GM23338 (cell line): ENCODE measurements at regions not wholly inside any gene's neighbourhood (a gene's known extent, or its start where the extent isn't known, plus 50 kb on each side); places are given as distances from the start of the nearest gene placed in this dataset.

Experiments used
- ATAC-seq: fragments of 200-7000 bp; cut with Tn5 transposase; 3 replicates; pipeline ENCODE4 v1.9.1; 2020
- DNase-seq: peaks from one replicate; pipeline ENCODE4 v3.0.0-alpha.2; 2015; ENCODE audit warnings: low spot score
- H2AFZ ChIP-seq: fragments of 200-600 bp; sonication (generic); 2 replicates; pipeline ENCODE4 v1.8.0; 2016; ENCODE audit warnings: antibody characterized with exemption, mild to moderate bottlenecking, moderate library complexity
- H3F3A ChIP-seq: fragments of 200-600 bp; sonication (generic); replicated peaks from 2 replicates; pipeline ENCODE4 v1.8.0; 2017; ENCODE audit warnings: antibody characterized with exemption, mixed run types, low read depth
- H3K27ac ChIP-seq: fragments of 200-600 bp; sonication (generic); 2 replicates; pipeline ENCODE4 v1.6.1; 2016; ENCODE audit warnings: low read depth
- H3K27me3 ChIP-seq: fragments of 200-600 bp; sonication (generic); 2 replicates; pipeline ENCODE4 v1.8.0; 2016; ENCODE audit warnings: mild to moderate bottlenecking, mixed run types, moderate library complexity; ENCODE audit not compliant: insufficient read depth
- H3K36me3 ChIP-seq: fragments of 200-600 bp; sonication (generic); 2 replicates; pipeline ENCODE4 v1.8.0; 2016; ENCODE audit warnings: mild to moderate bottlenecking; ENCODE audit not compliant: insufficient read depth
- H3K4me1 ChIP-seq: fragments of 200-600 bp; sonication (generic); 2 replicates; pipeline ENCODE4 v1.8.0; 2016; ENCODE audit warnings: mild to moderate bottlenecking, moderate library complexity; ENCODE audit not compliant: insufficient read depth
- H3K4me2 ChIP-seq: fragments of 200-600 bp; sonication (generic); 2 replicates; pipeline ENCODE4 v1.7.1; 2017; ENCODE audit warnings: mixed run types
- H3K4me3 ChIP-seq: fragments of 200-600 bp; sonication (generic); 2 replicates; pipeline ENCODE4 v1.6.1; 2016; ENCODE audit warnings: mixed run types
- H3K79me2 ChIP-seq: fragments of 200-600 bp; sonication (generic); replicated peaks from 2 replicates; pipeline ENCODE4 v1.8.0; 2017; ENCODE audit warnings: mild to moderate bottlenecking; ENCODE audit not compliant: insufficient read depth
- H3K9me2 ChIP-seq: fragments of 200-600 bp; sonication (generic); 2 replicates; pipeline ENCODE4 v1.8.0; 2017; ENCODE audit not compliant: insufficient read depth
- H4K20me1 ChIP-seq: fragments of 200-600 bp; sonication (generic); replicated peaks from 2 replicates; pipeline ENCODE4 v1.8.0; 2017; ENCODE audit warnings: mild to moderate bottlenecking; ENCODE audit not compliant: insufficient read depth
- H3K27ac Mint-ChIP-seq: 2 replicates; pipeline ENCODE4 v1.8.0; 2020; ENCODE audit warnings: inconsistent platforms, mild to moderate bottlenecking, moderate library complexity, mixed read lengths
- H3K27me3 Mint-ChIP-seq: 3 replicates; pipeline ENCODE4 v1.8.0; 2022; ENCODE audit warnings: low read depth, mild to moderate bottlenecking, moderate library complexity, mixed read lengths, inconsistent platforms; ENCODE audit not compliant: insufficient read depth, poor library complexity
- H3K36me3 Mint-ChIP-seq: 3 replicates; pipeline ENCODE4 v1.8.0; 2021; ENCODE audit warnings: low read depth, mild to moderate bottlenecking, inconsistent platforms, moderate library complexity, mixed read lengths
- H3K4me1 Mint-ChIP-seq: 3 replicates; pipeline ENCODE4 v1.8.0; 2020; ENCODE audit warnings: mild to moderate bottlenecking, inconsistent platforms, mixed read lengths
- H3K4me3 Mint-ChIP-seq: 3 replicates; pipeline ENCODE4 v1.8.0; 2021; ENCODE audit warnings: moderate library complexity, mild to moderate bottlenecking, inconsistent platforms, mixed read lengths
- H3K9me3 Mint-ChIP-seq: 3 replicates; pipeline ENCODE4 v1.8.0; 2020; ENCODE audit warnings: moderate library complexity, mild to moderate bottlenecking, inconsistent platforms, mixed read lengths
- EZH2 ChIP-seq: fragments of 200-600 bp; sonication (generic); IDR thresholded peaks from one replicate; pipeline ENCODE4 v1.8.0; 2017; ENCODE audit warnings: antibody characterized with exemption, mild to moderate bottlenecking, low read depth; ENCODE audit not compliant: unreplicated experiment
- EZH2phosphoT487 ChIP-seq: fragments of 200-600 bp; sonication (generic); IDR thresholded peaks from one replicate; pipeline ENCODE4 v1.8.1; 2018; ENCODE audit warnings: antibody characterized with exemption; ENCODE audit not compliant: unreplicated experiment
- NANOG ChIP-seq: IDR thresholded peaks from 2 replicates; pipeline ENCODE4 v1.6.1; 2016; ENCODE audit warnings: antibody characterized with exemption, borderline replicate concordance
- STAT1 ChIP-seq: IDR thresholded peaks from one replicate; pipeline ENCODE4 v1.6.1; 2016; ENCODE audit warnings: antibody characterized with exemption; ENCODE audit not compliant: unreplicated experiment
- ZNF114 ChIP-seq: fragments of 250-450 bp; sonication (Bioruptor Pico); IDR thresholded peaks from 2 replicates; pipeline ENCODE4 v1.5.0; 2020; ENCODE audit warnings: mild to moderate bottlenecking, moderate library complexity
- ZNF331 ChIP-seq: fragments of 250-450 bp; sonication (Bioruptor Pico); IDR thresholded peaks from 2 replicates; pipeline ENCODE4 v1.5.0; 2020; ENCODE audit warnings: low read depth, mild to moderate bottlenecking, moderate library complexity
- TF ChIP-seq, protein P1 (sequence below): IDR thresholded peaks from 2 replicates; pipeline ENCODE4 v1.6.1; 2016; ENCODE audit warnings: antibody characterized with exemption
- TF ChIP-seq, protein P2 (sequence below): fragments of 250-450 bp; sonication (Bioruptor Pico); IDR thresholded peaks from 2 replicates; pipeline ENCODE4 v1.5.0; 2020; ENCODE audit warnings: mild to moderate bottlenecking, moderate library complexity

DNA sequence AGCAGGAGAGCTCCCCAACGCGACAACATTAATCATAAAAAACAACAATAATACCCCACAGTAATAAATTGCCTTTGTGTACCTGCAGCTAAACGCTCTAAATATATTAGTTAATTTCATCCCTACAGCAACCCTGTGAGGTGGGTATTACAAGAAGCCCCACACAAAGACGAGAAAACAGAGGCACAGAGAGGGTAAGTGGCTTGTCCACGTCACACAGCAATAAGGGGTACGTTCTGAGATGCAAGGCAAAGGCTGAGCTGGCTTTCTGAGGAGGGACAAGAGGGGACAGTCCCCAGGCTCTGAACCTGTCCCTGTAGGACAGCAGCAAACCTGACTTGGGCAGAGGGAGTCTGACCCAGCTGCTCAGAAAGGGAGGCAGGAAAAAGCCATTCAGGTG lies 78.2 kb downstream of the NCOR2 start:
- no peak overlapping the region for H3K27ac Mint-ChIP-seq
- H3K9me3 Mint-ChIP-seq = no peaks in the 10 kb centered on the region; the same call in 2 of the 3 replicates
- Histone ChIP-seq H3K4me3 (no peak overlapping the region), H3K9me2 (no peaks in the 10 kb centered on the region), H3K27me3 (no peaks in the 10 kb centered on the region), H3K4me2 (no peak overlapping the region), H2AFZ (no peak overlapping the region), H3K27ac (no peak overlapping the region), H3F3A (no peaks in the 10 kb centered on the region), H4K20me1 (peaks cover 53% of the 10 kb centered on the region), H3K4me1 (0 out of 2 replicates have a peak, but pooled peaks cover 3% of the 10 kb centered on the region), H3K36me3 (no peaks in the 10 kb centered on the region), H3K79me2 (peaks cover 82% of the 10 kb centered on the region)
- no peak overlapping the region for H3K4me3 Mint-ChIP-seq
- TF ChIP-seq STAT1 (no peak), NANOG (no peak), ZNF114 (CRISPR knock-in tag) (no peak), ZNF331 (CRISPR knock-in tag) (no peak), EZH2 (no peak), EZH2phosphoT487 (no peak)
- TF ChIP-seq, protein P1, sequence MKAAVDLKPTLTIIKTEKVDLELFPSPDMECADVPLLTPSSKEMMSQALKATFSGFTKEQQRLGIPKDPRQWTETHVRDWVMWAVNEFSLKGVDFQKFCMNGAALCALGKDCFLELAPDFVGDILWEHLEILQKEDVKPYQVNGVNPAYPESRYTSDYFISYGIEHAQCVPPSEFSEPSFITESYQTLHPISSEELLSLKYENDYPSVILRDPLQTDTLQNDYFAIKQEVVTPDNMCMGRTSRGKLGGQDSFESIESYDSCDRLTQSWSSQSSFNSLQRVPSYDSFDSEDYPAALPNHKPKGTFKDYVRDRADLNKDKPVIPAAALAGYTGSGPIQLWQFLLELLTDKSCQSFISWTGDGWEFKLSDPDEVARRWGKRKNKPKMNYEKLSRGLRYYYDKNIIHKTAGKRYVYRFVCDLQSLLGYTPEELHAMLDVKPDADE = no peak
- TF ChIP-seq, protein P2, sequence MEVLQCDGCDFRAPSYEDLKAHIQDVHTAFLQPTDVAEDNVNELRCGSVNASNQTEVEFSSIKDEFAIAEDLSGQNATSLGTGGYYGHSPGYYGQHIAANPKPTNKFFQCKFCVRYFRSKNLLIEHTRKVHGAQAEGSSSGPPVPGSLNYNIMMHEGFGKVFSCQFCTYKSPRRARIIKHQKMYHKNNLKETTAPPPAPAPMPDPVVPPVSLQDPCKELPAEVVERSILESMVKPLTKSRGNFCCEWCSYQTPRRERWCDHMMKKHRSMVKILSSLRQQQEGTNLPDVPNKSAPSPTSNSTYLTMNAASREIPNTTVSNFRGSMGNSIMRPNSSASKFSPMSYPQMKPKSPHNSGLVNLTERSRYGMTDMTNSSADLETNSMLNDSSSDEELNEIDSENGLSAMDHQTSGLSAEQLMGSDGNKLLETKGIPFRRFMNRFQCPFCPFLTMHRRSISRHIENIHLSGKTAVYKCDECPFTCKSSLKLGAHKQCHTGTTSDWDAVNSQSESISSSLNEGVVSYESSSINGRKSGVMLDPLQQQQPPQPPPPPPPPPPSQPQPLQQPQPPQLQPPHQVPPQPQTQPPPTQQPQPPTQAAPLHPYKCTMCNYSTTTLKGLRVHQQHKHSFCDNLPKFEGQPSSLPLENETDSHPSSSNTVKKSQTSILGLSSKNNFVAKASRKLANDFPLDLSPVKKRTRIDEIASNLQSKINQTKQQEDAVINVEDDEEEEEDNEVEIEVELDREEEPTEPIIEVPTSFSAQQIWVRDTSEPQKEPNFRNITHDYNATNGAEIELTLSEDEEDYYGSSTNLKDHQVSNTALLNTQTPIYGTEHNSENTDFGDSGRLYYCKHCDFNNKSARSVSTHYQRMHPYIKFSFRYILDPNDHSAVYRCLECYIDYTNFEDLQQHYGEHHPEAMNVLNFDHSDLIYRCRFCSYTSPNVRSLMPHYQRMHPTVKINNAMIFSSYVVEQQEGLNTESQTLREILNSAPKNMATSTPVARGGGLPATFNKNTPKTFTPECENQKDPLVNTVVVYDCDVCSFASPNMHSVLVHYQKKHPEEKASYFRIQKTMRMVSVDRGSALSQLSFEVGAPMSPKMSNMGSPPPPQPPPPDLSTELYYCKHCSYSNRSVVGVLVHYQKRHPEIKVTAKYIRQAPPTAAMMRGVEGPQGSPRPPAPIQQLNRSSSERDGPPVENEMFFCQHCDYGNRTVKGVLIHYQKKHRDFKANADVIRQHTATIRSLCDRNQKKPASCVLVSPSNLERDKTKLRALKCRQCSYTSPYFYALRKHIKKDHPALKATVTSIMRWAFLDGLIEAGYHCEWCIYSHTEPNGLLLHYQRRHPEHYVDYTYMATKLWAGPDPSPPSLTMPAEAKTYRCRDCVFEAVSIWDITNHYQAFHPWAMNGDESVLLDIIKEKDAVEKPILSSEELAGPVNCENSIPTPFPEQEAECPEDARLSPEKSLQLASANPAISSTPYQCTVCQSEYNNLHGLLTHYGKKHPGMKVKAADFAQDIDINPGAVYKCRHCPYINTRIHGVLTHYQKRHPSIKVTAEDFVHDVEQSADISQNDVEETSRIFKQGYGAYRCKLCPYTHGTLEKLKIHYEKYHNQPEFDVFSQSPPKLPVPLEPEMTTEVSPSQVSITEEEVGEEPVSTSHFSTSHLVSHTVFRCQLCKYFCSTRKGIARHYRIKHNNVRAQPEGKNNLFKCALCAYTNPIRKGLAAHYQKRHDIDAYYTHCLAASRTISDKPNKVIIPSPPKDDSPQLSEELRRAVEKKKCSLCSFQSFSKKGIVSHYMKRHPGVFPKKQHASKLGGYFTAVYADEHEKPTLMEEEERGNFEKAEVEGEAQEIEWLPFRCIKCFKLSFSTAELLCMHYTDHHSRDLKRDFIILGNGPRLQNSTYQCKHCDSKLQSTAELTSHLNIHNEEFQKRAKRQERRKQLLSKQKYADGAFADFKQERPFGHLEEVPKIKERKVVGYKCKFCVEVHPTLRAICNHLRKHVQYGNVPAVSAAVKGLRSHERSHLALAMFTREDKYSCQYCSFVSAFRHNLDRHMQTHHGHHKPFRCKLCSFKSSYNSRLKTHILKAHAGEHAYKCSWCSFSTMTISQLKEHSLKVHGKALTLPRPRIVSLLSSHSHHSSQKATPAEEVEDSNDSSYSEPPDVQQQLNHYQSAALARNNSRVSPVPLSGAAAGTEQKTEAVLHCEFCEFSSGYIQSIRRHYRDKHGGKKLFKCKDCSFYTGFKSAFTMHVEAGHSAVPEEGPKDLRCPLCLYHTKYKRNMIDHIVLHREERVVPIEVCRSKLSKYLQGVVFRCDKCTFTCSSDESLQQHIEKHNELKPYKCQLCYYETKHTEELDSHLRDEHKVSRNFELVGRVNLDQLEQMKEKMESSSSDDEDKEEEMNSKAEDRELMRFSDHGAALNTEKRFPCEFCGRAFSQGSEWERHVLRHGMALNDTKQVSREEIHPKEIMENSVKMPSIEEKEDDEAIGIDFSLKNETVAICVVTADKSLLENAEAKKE (CRISPR knock-in tag) = no peak
- no peak for ATAC-seq
- peaks cover 14% of the 10 kb centered on the region for H3K4me1 Mint-ChIP-seq
- peaks cover 17% of the 10 kb centered on the region for H3K36me3 Mint-ChIP-seq
- peaks cover 8% of the 10 kb centered on the region for H3K27me3 Mint-ChIP-seq
- no peak for DNase-seq
